HEK293T (cell line): ENCODE measurements at regions not wholly inside any gene's neighbourhood (a gene's known extent, or its start where the extent isn't known, plus 50 kb on each side); places are given as distances from the start of the nearest gene placed in this dataset.

Experiments
- CTCF ChIA-PET: fragments of 350-600 bp; formaldehyde crosslinking; extraction: SDS; loops from one replicate; lab custom pipeline; 2021; ENCODE audit warnings: antibody characterized with exemption, inconsistent platforms; lab: Yijun Ruan, JAX
- POLR2A ChIA-PET: fragments of 350-600 bp; formaldehyde crosslinking; extraction: SDS; loops from one replicate; lab custom pipeline; 2020; ENCODE audit warnings: antibody characterized with exemption, inconsistent platforms; lab: Yijun Ruan, JAX
- DNase-seq: peaks from one replicate; pipeline ENCODE4 v3.0.0; 2012; ENCODE audit warnings: mixed read lengths; ENCODE audit errors: extremely low spot score
- ARNT ChIP-seq: fragments of 450-650 bp; IDR thresholded peaks from 2 replicates; pipeline ENCODE4 v1.6.1; 2017; ENCODE audit warnings: mild to moderate bottlenecking
- BHLHE40 ChIP-seq: fragments of 450-650 bp; IDR thresholded peaks from 2 replicates; pipeline ENCODE4 v1.6.1; 2016; ENCODE audit warnings: mild to moderate bottlenecking, moderate library complexity, borderline replicate concordance
- CTBP1 ChIP-seq: fragments of 450-650 bp; IDR thresholded peaks from 2 replicates; pipeline ENCODE4 v1.6.1; 2016; ENCODE audit warnings: borderline replicate concordance
- ELF4 ChIP-seq: fragments of 450-650 bp; IDR thresholded peaks from 2 replicates; pipeline ENCODE4 v1.6.1; 2017; ENCODE audit warnings: antibody characterized with exemption
- FOXA1 ChIP-seq: fragments of 450-650 bp; IDR thresholded peaks from 2 replicates; pipeline ENCODE4 v1.6.1; 2016; ENCODE audit warnings: mild to moderate bottlenecking
- FOXK2 ChIP-seq: fragments of 450-650 bp; IDR thresholded peaks from 2 replicates; pipeline ENCODE4 v1.6.1; 2016; ENCODE audit warnings: mild to moderate bottlenecking
- FOXM1 ChIP-seq: fragments of 450-650 bp; IDR thresholded peaks from 2 replicates; pipeline ENCODE4 v1.6.1; 2017; ENCODE audit warnings: mild to moderate bottlenecking, borderline replicate concordance
- HDGF ChIP-seq: fragments of 450-650 bp; IDR thresholded peaks from 2 replicates; pipeline ENCODE4 v1.6.1; 2017; ENCODE audit warnings: antibody characterized with exemption, borderline replicate concordance
- L3MBTL2 ChIP-seq: fragments of 450-650 bp; conservative IDR thresholded peaks from 2 replicates; pipeline ENCODE4 v1.6.1; 2016; ENCODE audit warnings: mild to moderate bottlenecking
- LEF1 ChIP-seq: fragments of 450-650 bp; IDR thresholded peaks from 2 replicates; pipeline ENCODE4 v1.6.1; 2017; ENCODE audit warnings: mild to moderate bottlenecking, borderline replicate concordance
- NFRKB ChIP-seq: fragments of 450-650 bp; IDR thresholded peaks from 2 replicates; pipeline ENCODE4 v1.6.1; 2016; ENCODE audit warnings: mild to moderate bottlenecking, moderate library complexity
- SP1 ChIP-seq: fragments of 450-650 bp; IDR thresholded peaks from 2 replicates; pipeline ENCODE4 v1.6.1; 2017
- SUZ12 ChIP-seq: fragments of 450-650 bp; IDR thresholded peaks from 2 replicates; pipeline ENCODE4 v1.6.1; 2016; ENCODE audit warnings: mild to moderate bottlenecking
- TARDBP ChIP-seq: fragments of 450-650 bp; IDR thresholded peaks from 2 replicates; pipeline ENCODE4 v1.6.1; 2016
- ZNF384 ChIP-seq: fragments of 450-650 bp; IDR thresholded peaks from 2 replicates; pipeline ENCODE4 v1.6.1; 2016
- TF ChIP-seq, protein P1 (sequence below): fragments of 450-650 bp; IDR thresholded peaks from 2 replicates; pipeline ENCODE4 v1.6.1; 2016

DNA sequence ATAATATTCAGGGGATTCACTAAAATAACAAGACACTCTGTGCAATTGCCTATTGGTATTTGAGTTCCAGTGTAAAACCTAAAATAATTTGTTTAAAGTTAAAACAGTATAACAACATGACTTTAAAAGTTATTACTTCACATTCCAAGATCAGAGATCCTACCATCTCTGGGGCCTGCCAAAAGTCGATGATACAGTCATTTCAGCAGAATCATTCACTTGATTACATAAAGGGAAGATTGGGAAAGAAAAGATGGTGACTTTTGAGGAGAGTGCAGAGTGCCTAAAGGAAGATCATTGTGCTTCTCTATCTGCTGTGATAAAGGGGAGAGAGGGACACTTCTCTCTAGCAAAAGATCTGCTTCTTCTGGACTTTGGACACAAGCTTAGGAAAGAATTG lies 784.4 kb upstream of the ADGRL4 start:
- CTCF ChIA-PET = no interaction called here
- TF ChIP-seq FOXA1 (no peak), SP1 (no peak), FOXM1 (no peak), BHLHE40 (no peak), NFRKB (no peak), FOXK2 (no peak), SUZ12 (no peak)
- POLR2A ChIA-PET = no interaction called here
- DNase-seq = no peak

DNA sequence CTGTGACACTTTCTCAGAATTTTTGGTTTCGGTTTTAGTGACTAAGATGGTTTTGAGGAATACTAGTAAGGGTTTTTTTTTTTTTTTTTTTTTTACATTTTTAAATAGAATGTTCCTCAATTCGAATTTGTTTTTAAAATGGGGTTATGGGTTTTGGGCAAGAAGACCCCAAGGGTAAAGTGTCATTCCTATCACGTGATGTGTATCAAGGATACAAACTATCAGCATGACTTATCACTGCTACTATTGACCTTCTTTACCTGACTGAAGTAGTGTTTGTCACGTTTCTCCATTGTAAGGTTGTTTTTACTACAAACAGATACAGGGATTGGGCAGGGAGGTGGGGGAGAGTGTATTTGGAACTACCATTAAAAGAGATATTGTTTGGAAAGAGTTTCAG lies 781.1 kb upstream of the ADGRL4 start:
- DNase-seq = no peak
- TF ChIP-seq BHLHE40 = no peak
- no peak for TF ChIP-seq TARDBP
- TF ChIP-seq, protein P1, sequence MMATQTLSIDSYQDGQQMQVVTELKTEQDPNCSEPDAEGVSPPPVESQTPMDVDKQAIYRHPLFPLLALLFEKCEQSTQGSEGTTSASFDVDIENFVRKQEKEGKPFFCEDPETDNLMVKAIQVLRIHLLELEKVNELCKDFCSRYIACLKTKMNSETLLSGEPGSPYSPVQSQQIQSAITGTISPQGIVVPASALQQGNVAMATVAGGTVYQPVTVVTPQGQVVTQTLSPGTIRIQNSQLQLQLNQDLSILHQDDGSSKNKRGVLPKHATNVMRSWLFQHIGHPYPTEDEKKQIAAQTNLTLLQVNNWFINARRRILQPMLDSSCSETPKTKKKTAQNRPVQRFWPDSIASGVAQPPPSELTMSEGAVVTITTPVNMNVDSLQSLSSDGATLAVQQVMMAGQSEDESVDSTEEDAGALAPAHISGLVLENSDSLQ = no peak
- no peak for TF ChIP-seq CTBP1
- no peak for TF ChIP-seq ZNF384
- ChIA-PET POLR2A (no interaction called here), CTCF (no interaction called here)

DNA sequence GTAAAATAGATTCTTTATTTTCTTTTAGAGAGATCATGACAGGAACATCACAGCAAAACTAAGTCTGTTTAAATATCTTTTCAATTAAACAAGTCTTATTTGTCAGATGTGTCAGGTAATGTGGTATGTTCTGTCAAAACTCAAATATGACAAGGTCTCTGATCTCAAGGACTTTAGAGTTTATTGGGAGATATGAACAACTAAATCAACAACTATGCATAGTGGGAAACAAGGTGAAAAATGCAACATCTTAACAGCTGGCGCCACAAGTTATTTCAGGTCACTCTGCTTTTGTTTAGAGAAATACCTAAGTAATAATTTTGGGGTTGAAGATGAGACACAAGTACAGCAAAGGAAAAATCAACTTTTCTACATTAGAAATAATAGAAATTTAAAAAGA lies 779.4 kb upstream of the ADGRL4 start:
- TF ChIP-seq ELF4 (no peak), NFRKB (no peak), FOXK2 (no peak), BHLHE40 (no peak), SUZ12 (no peak), ZNF384 (no peak), FOXM1 (no peak), HDGF (no peak), LEF1 (no peak), SP1 (no peak), CTBP1 (no peak), L3MBTL2 (no peak), ARNT (no peak), TARDBP (no peak), FOXA1 (no peak)
- TF ChIP-seq, protein P1 = no peak
- ChIA-PET POLR2A (no interaction called here), CTCF (no interaction called here)
- DNase-seq = no peak

- no peak for TF ChIP-seq SP1
- no peak for TF ChIP-seq FOXK2
- TF ChIP-seq NFRKB = no peak
- no peak for TF ChIP-seq ARNT
- TF ChIP-seq, protein P1 = no peak
- TF ChIP-seq FOXA1 = no peak
- TF ChIP-seq SUZ12 = no peak
- no peak for TF ChIP-seq TARDBP
- no peak for TF ChIP-seq ELF4
- no peak for TF ChIP-seq HDGF
- TF ChIP-seq LEF1 = no peak
- TF ChIP-seq ZNF384 = no peak
- TF ChIP-seq CTBP1 = no peak
- TF ChIP-seq BHLHE40 = no peak
- TF ChIP-seq L3MBTL2 = no peak
- TF ChIP-seq FOXM1 = no peak
- no peak for DNase-seq
- POLR2A ChIA-PET = no interaction called here
- CTCF ChIA-PET = no interaction called here
Measured at GRCh38 chr1:79785561-79785960, 779.0 kb upstream of the ADGRL4 start.

DNA sequence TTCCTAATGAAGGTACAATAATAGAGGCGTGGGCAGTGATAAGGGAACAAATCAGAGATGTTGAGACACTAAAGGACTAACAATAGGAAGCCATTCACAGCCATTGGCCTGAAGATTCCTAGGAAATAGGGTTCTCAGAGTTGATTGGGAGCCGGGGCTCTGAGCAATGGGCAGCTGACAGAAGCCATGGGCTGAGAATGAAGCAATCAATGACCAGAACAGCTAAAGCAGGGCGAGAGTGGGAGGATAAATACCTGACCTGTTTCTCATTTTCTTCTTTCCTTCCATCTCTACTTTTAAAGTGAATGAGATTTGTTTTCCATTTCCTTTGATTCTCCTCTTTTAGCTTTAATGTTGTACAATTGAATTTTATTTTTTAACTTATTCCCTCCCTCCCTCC lies 774.7 kb upstream of the ADGRL4 start:
- no peak for DNase-seq
- ChIA-PET CTCF (no interaction called here), POLR2A (no interaction called here)

More for the DNA sequence above, 774.7 kb upstream of the ADGRL4 start:
- TF ChIP-seq CTBP1 (no peak), TARDBP (no peak), LEF1 (no peak), HDGF (no peak), BHLHE40 (no peak), NFRKB (no peak), FOXK2 (no peak), L3MBTL2 (no peak), ZNF384 (no peak), ELF4 (no peak), SP1 (no peak)
- TF ChIP-seq, protein P1 = no peak
